Memory B cell (primary cell): ENCODE measurements at regions not wholly inside any gene's neighbourhood (a gene's known extent, or its start where the extent isn't known, plus 50 kb on each side); places are given as distances from the start of the nearest gene placed in this dataset.

Experiments
- ATAC-seq: fragments of 150-1000 bp; cut with Tn5 transposase; 2 replicates; pipeline ENCODE4 v1.10.0; 2021; ENCODE audit warnings: low read depth, mild to moderate bottlenecking, moderate library complexity
- DNase-seq, 2 donors: peaks; one replicate each; pipeline ENCODE4 v3.0.0; 2022; ENCODE audit warnings: low spot score in 2 of 2
- H3K27ac Mint-ChIP-seq: one replicate; pipeline ENCODE4 v1.8.0; 2022; ENCODE audit warnings: mild to moderate bottlenecking, moderate library complexity, mixed read lengths
- H3K27me3 Mint-ChIP-seq: one replicate; pipeline ENCODE4 v1.8.0; 2022; ENCODE audit warnings: mixed read lengths
- H3K36me3 Mint-ChIP-seq: one replicate; pipeline ENCODE4 v1.8.0; 2022; ENCODE audit warnings: mild to moderate bottlenecking, mixed read lengths
- H3K4me1 Mint-ChIP-seq: one replicate; pipeline ENCODE4 v1.8.0; 2022; ENCODE audit warnings: mixed read lengths
- H3K4me3 Mint-ChIP-seq: one replicate; pipeline ENCODE4 v1.8.0; 2022; ENCODE audit warnings: mild to moderate bottlenecking, moderate library complexity, mixed read lengths
- H3K9me3 Mint-ChIP-seq: one replicate; pipeline ENCODE4 v1.8.0; 2022; ENCODE audit warnings: mixed read lengths

DNA sequence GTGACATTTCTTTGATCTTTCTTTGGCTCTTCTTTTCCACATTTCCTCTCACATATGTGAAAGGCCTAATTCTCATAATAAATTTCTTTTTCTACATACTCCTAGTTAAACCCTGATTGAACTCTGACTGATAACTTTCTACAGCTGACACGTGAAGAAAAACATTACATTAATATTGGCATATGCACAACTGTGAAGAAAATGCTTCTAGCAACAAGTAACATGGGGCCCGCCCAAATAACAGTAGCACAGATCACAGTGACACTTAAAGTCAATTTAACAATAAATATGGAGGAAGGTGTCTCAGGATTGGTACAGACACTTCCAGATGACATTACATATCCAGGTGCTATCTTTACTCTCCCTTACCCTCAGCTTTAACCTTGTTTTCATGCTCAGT, 317.6 kb upstream of the ZNF385D start:
- no peaks in the 10 kb centered on the region for H3K27me3 Mint-ChIP-seq
- no peak overlapping the region for H3K4me3 Mint-ChIP-seq
- H3K9me3 Mint-ChIP-seq, result peaks cover 3% of the 10 kb centered on the region
- no peaks in the 10 kb centered on the region for H3K36me3 Mint-ChIP-seq
- DNase-seq, result no peak
- no peak for ATAC-seq
- no peaks in the 10 kb centered on the region for H3K4me1 Mint-ChIP-seq
- no peak overlapping the region for H3K27ac Mint-ChIP-seq

- ATAC-seq, result no peak
- no peaks in the 10 kb centered on the region for H3K36me3 Mint-ChIP-seq
- no peaks in the 10 kb centered on the region for H3K27me3 Mint-ChIP-seq
- no peak overlapping the region for H3K4me3 Mint-ChIP-seq
- DNase-seq, result no peak
- H3K9me3 Mint-ChIP-seq, result peaks cover 1% of the 10 kb centered on the region
- H3K4me1 Mint-ChIP-seq, result no peaks in the 10 kb centered on the region
- no peak overlapping the region for H3K27ac Mint-ChIP-seq
These were observed 337.2 kb upstream of the ZNF385D start for GRCh38 chr3:22088204-22088603.

DNA sequence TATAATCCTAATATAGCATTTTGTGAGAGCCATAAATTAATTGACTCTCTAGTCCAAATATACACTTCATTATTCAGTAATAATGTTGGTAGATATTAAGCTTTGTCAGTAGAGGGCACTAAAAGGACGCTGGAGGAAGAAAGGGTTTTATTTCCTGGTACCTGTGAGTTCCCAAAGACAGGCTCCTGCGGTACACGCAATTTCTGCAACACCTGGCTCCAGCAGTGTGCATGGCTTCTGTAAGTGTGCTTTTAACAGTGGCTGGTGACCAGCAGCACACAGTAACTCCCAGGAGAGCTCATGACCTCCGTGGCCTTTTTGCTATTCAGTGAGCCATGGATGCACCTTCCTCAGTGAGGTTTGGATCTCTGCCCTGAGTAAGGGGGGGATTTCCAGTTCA, 338.3 kb upstream of the ZNF385D start:
- no peak for ATAC-seq
- Mint-ChIP-seq H3K9me3 (peaks cover 1% of the 10 kb centered on the region), H3K4me1 (no peaks in the 10 kb centered on the region), H3K36me3 (no peaks in the 10 kb centered on the region), H3K27ac (no peak overlapping the region), H3K4me3 (no peak overlapping the region), H3K27me3 (no peaks in the 10 kb centered on the region)
- no peak for DNase-seq

- H3K9me3 Mint-ChIP-seq, result no peaks in the 10 kb centered on the region
- no peak for ATAC-seq
- no peak for DNase-seq
- no peaks in the 10 kb centered on the region for H3K36me3 Mint-ChIP-seq
- no peak overlapping the region for H3K27ac Mint-ChIP-seq
- no peak overlapping the region for H3K4me3 Mint-ChIP-seq
- H3K4me1 Mint-ChIP-seq, result no peaks in the 10 kb centered on the region
- H3K27me3 Mint-ChIP-seq, result no peaks in the 10 kb centered on the region
These were observed 340.3 kb upstream of the ZNF385D start for GRCh38 chr3:22091329-22091728.

- no peak for DNase-seq
- peaks cover 3% of the 10 kb centered on the region for H3K9me3 Mint-ChIP-seq
- H3K4me1 Mint-ChIP-seq, result no peaks in the 10 kb centered on the region
- H3K27ac Mint-ChIP-seq, result no peak overlapping the region
- no peaks in the 10 kb centered on the region for H3K27me3 Mint-ChIP-seq
- H3K4me3 Mint-ChIP-seq, result no peak overlapping the region
- no peaks in the 10 kb centered on the region for H3K36me3 Mint-ChIP-seq
- no peak for ATAC-seq
These were observed 347.0 kb upstream of the ZNF385D start for GRCh38 chr3:22098021-22098420.

GRCh38 chr3:22101351-22101750, 350.3 kb upstream of the ZNF385D start:
- Mint-ChIP-seq H3K36me3 (no peaks in the 10 kb centered on the region), H3K27me3 (no peaks in the 10 kb centered on the region), H3K27ac (no peak overlapping the region), H3K4me1 (no peaks in the 10 kb centered on the region), H3K9me3 (peaks cover 3% of the 10 kb centered on the region), H3K4me3 (no peak overlapping the region)
- ATAC-seq, result no peak
- DNase-seq, result no peak

- no peaks in the 10 kb centered on the region for H3K4me1 Mint-ChIP-seq
- H3K4me3 Mint-ChIP-seq, result no peak overlapping the region
- no peak for DNase-seq
- H3K27me3 Mint-ChIP-seq, result no peaks in the 10 kb centered on the region
- no peaks in the 10 kb centered on the region for H3K36me3 Mint-ChIP-seq
- no peak for ATAC-seq
- no peak overlapping the region for H3K27ac Mint-ChIP-seq
- peaks cover 3% of the 10 kb centered on the region for H3K9me3 Mint-ChIP-seq
These were observed 350.8 kb upstream of the ZNF385D start for GRCh38 chr3:22101811-22102210.

DNA sequence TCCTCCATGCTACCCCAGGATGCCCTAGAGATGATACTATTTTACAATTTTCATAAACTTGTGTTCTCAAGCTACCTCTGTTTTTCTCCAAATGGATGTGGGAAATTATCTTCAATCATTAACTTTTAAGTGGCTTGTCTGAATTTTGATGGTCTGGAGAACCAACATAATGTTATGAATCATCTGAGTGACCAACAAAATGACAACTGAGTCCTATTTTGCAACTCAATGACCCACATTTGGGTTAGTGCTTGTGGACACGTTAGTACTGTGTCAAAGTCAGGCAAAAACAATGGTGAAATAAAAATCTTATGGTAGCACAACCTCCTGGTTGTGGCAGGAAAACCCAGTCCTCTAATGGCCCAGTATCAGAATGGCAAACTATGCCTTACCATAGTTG, 352.4 kb upstream of the ZNF385D start:
- Mint-ChIP-seq H3K4me3 (no peak overlapping the region), H3K36me3 (no peaks in the 10 kb centered on the region)

DNA sequence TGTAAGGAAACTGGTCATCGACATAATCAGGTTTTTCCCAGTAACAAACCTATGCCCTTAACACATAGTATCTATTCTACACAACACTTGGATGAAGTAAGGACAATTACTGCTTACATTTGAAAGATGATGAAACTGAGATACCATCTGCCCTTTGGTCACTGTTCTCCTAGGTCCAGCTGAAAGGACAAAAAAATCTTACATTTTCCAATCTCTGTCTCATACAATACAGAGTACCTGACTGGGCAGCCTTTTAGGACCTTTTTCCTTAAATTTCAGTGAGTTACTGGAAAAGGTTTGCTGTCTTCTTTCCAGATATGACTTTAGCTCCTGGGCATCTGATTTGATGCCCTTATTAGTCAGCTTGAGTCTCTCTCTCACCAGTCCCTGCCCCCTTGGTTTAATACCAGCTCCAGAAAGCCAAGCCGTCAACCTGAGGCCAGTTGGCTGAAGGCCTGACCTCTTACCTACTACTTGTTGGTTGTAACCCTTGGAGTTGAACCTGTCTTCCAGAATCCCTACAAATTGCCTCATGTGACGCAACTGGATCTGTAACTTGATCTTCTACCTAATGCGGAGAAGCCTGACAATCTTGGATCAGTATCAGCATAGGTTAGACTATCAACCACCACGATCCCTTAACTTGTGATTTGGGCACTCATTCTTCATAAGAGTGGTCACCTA, 355.3 kb upstream of the ZNF385D start:
- no peak overlapping the region for H3K27ac Mint-ChIP-seq
- H3K9me3 Mint-ChIP-seq, result no peaks in the 10 kb centered on the region
- H3K4me1 Mint-ChIP-seq, result no peaks in the 10 kb centered on the region
- ATAC-seq (no peak), DNase-seq (no peak)
- H3K4me3 Mint-ChIP-seq, result no peak overlapping the region
- no peaks in the 10 kb centered on the region for H3K36me3 Mint-ChIP-seq
- H3K27me3 Mint-ChIP-seq, result no peaks in the 10 kb centered on the region

More for the DNA sequence above, 352.4 kb upstream of the ZNF385D start:
- Mint-ChIP-seq H3K4me1 (no peaks in the 10 kb centered on the region), H3K27me3 (no peaks in the 10 kb centered on the region), H3K27ac (no peak overlapping the region), H3K9me3 (peaks cover 3% of the 10 kb centered on the region)
- DNase-seq (no peak), ATAC-seq (no peak)

- Mint-ChIP-seq H3K27me3 (no peaks in the 10 kb centered on the region), H3K9me3 (no peaks in the 10 kb centered on the region), H3K27ac (no peak overlapping the region), H3K4me3 (no peak overlapping the region), H3K36me3 (no peaks in the 10 kb centered on the region), H3K4me1 (no peaks in the 10 kb centered on the region)
- ATAC-seq, result no peak
- no peak for DNase-seq
These were observed 360.2 kb upstream of the ZNF385D start for GRCh38 chr3:22111226-22111625.

DNA sequence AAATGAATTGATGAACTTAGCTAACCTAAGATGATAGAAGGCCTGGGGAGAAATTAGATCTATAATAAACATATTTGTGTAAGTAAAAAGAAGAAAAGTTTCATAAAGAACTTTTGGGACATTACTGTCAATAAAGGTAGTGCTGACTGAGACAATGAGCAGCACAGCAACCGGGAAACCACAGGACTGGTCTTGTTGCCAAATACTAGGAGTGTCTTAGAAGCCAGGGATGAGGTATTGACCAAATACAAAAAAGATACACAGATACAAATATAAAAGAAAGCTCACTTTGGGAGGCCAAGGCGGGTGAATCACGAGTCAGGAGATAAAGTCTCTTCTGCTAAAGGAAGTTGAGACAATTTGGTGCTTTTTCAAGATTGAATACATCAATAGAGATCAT, 362.4 kb upstream of the ZNF385D start:
- H3K4me3 Mint-ChIP-seq, result no peak overlapping the region
- ATAC-seq, result no peak
- H3K4me1 Mint-ChIP-seq, result no peaks in the 10 kb centered on the region
- no peak overlapping the region for H3K27ac Mint-ChIP-seq
- H3K36me3 Mint-ChIP-seq, result no peaks in the 10 kb centered on the region
- no peaks in the 10 kb centered on the region for H3K27me3 Mint-ChIP-seq
- H3K9me3 Mint-ChIP-seq, result no peaks in the 10 kb centered on the region
- DNase-seq, result no peak

- DNase-seq, result no peak
- H3K36me3 Mint-ChIP-seq, result no peaks in the 10 kb centered on the region
- no peaks in the 10 kb centered on the region for H3K9me3 Mint-ChIP-seq
- no peaks in the 10 kb centered on the region for H3K27me3 Mint-ChIP-seq
- H3K4me1 Mint-ChIP-seq, result no peaks in the 10 kb centered on the region
- no peak for ATAC-seq
- H3K27ac Mint-ChIP-seq, result no peak overlapping the region
- H3K4me3 Mint-ChIP-seq, result no peak overlapping the region
These were observed 364.6 kb upstream of the ZNF385D start for GRCh38 chr3:22115581-22115980.

DNA sequence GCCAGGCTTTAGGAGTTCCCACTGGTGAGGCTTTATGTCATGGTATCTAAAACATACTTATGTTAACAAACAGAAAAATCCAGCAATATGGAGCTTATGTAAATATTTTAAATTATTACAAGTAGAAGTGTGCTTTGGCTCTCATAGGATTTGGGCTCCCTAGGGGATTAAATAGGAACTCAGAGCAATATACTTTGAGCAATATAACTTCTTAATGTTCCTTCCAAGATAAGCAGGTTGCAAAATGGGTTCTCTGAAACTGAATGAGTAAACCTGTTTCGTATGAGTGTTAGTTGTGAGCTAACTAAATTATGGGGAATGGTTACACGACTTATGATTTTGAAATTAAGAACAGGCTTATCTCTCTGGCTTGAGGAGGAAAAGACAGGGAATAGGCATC, 366.1 kb upstream of the ZNF385D start:
- Mint-ChIP-seq H3K27ac (no peak overlapping the region), H3K4me1 (no peaks in the 10 kb centered on the region), H3K36me3 (no peaks in the 10 kb centered on the region), H3K9me3 (no peaks in the 10 kb centered on the region), H3K27me3 (no peaks in the 10 kb centered on the region), H3K4me3 (no peak overlapping the region)
- ATAC-seq (no peak), DNase-seq (no peak)

DNA sequence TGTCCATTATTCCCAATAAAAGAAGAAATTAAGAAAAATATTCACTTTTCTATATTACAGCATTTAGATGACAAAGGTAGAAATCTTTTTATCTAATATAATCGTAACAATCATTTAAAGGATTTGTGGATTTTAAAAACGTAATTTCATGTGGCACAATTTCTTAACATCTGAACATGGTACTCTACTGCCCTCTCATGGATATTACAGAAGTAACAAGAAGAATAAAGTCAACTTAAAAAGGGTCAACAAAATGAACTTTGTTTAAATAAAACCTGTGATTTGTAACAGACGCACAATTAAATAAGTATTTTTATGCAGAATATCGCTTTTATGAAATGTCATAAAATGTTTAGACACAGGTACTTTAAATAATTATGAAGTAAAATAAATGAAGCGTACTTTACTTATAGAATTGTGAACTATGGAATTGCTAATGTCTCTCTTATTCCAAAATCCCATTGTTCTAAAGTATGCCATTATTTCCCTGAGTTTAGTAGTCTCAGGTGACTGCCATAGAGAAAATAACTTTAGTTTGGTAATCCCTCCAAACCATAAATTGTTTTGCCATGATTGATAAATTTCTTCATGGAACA, 366.8 kb upstream of the ZNF385D start:
- DNase-seq (no peak), ATAC-seq (no peak)
- H3K4me3 Mint-ChIP-seq, result no peak overlapping the region
- H3K27me3 Mint-ChIP-seq, result no peaks in the 10 kb centered on the region
- H3K9me3 Mint-ChIP-seq, result no peaks in the 10 kb centered on the region
- no peak overlapping the region for H3K27ac Mint-ChIP-seq
- H3K4me1 Mint-ChIP-seq, result no peaks in the 10 kb centered on the region
- no peaks in the 10 kb centered on the region for H3K36me3 Mint-ChIP-seq

DNA sequence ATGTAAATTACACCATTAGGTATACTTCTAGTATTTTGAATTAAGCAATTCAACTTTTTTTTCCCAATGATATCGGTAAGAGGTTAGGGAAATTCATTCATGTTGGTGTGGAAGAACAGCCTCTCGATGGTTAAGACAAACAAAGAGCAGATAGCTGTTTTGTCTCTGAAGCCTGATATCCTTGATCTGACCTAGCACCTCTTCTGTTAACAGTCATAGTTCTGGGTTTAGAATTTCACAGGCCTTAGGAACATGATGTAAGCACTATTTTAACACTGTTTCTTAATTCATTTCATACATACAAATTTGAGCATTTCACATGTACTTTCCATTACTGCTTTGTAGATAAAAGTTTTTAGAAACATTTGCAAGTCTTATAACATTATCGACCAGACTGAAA, 367.5 kb upstream of the ZNF385D start:
- H3K27me3 Mint-ChIP-seq, result no peaks in the 10 kb centered on the region
- ATAC-seq (no peak), DNase-seq (no peak)
- H3K4me1 Mint-ChIP-seq, result no peaks in the 10 kb centered on the region
- H3K9me3 Mint-ChIP-seq, result no peaks in the 10 kb centered on the region
- no peak overlapping the region for H3K4me3 Mint-ChIP-seq
- no peak overlapping the region for H3K27ac Mint-ChIP-seq
- no peaks in the 10 kb centered on the region for H3K36me3 Mint-ChIP-seq
